Suprapubic skin (tissue), 4 donors: ENCODE measurements at regions not wholly inside any gene's neighbourhood (a gene's known extent, or its start where the extent isn't known, plus 50 kb on each side); places are given as distances from the start of the nearest gene placed in this dataset.

Source experiments
- CTCF ChIP-seq, 2 donors: fragments of 200-600 bp in 1 of 2; fragments of 450-650 bp in 1 of 2; sonication (generic) in 1 of 2; IDR thresholded peaks; one replicate each; pipeline ENCODE4 v1.5.1; 2016 to 2019; ENCODE audit warnings: antibody characterized with exemption in 2 of 2, mild to moderate bottlenecking in 1 of 2, moderate library complexity in 1 of 2
- EP300 ChIP-seq: sonication (generic); formaldehyde crosslinking; IDR thresholded peaks from one replicate; pipeline ENCODE4 v1.6.1; 2017; ENCODE audit warnings: antibody characterized with exemption
- POLR2A ChIP-seq, 2 donors: fragments of 450-650 bp; IDR thresholded peaks; one replicate each; pipeline ENCODE4 v1.6.1; 2017; ENCODE audit warnings: antibody characterized with exemption in 2 of 2, mild to moderate bottlenecking in 2 of 2, moderate library complexity in 2 of 2
- POLR2AphosphoS5 ChIP-seq, 3 donors: sonication (generic); formaldehyde crosslinking; IDR thresholded peaks; one replicate each; pipeline ENCODE4 v1.6.1; 2017; ENCODE audit warnings: antibody characterized with exemption in 3 of 3

- TF ChIP-seq CTCF (IDR thresholded peaks at IDR 0.05) (no peak), POLR2A (IDR thresholded peaks at IDR 0.05) (no peak), POLR2AphosphoS5 (IDR thresholded peaks at IDR 0.05) (no peak), EP300 (no peak)
Measured at GRCh38 chr2:125713533-125713932, 942.4 kb upstream of the GYPC start.
